H1 (cell line): ENCODE measurements at regions not wholly inside any gene's neighbourhood (a gene's known extent, or its start where the extent isn't known, plus 50 kb on each side); places are given as distances from the start of the nearest gene placed in this dataset.

Source experiments
- CTCF ChIP-seq, 3 experiments: IDR thresholded peaks; 1 replicate in 2 of 3; 2 replicates in 1 of 3; pipeline versions ENCODE4 v1.5.1 to v1.6.1; 2011; ENCODE audit warnings: low read length in 3 of 3, mild to moderate bottlenecking in 3 of 3, inconsistent platforms in 2 of 3, low read depth in 1 of 3, moderate library complexity in 1 of 3; ENCODE audit not compliant: insufficient read depth in 1 of 3; ENCODE audit errors: control extremely low read depth in 1 of 3
- NANOG ChIP-seq: IDR thresholded peaks from 2 replicates; pipeline ENCODE4 v1.6.1; 2011; ENCODE audit warnings: low read length, low read depth, mild to moderate bottlenecking, inconsistent platforms; ENCODE audit not compliant: insufficient read depth, poor library complexity, severe bottlenecking
- POLR2AphosphoS5 ChIP-seq: IDR thresholded peaks from 2 replicates; pipeline ENCODE4 v1.6.1; 2011; ENCODE audit warnings: low read depth, low read length
- SP1 ChIP-seq: IDR thresholded peaks from 2 replicates; pipeline ENCODE4 v1.6.1; 2011; ENCODE audit warnings: low read depth, low read length

GRCh38 chr5:67405755-67406154 is 209.2 kb upstream of the CD180 start:
- TF ChIP-seq SP1 (no peak), CTCF (IDR thresholded peaks at IDR 0.05; ENCODE audit: control extremely low read depth in 1 of 3, insufficient read depth in 1 of 3, low read depth in 1 of 3, low read length in 3 of 3) (no peak), NANOG (no peak), POLR2AphosphoS5 (no peak)
